ENCODE measurements at regions not wholly inside any gene's neighbourhood (a gene's known extent, or its start where the extent isn't known, plus 50 kb on each side); places are given as distances from the start of the nearest gene placed in this dataset.

- TF ChIP-seq ZFX (IDR thresholded peaks at IDR 0.05) = no peak
- TF ChIP-seq, protein P1, sequence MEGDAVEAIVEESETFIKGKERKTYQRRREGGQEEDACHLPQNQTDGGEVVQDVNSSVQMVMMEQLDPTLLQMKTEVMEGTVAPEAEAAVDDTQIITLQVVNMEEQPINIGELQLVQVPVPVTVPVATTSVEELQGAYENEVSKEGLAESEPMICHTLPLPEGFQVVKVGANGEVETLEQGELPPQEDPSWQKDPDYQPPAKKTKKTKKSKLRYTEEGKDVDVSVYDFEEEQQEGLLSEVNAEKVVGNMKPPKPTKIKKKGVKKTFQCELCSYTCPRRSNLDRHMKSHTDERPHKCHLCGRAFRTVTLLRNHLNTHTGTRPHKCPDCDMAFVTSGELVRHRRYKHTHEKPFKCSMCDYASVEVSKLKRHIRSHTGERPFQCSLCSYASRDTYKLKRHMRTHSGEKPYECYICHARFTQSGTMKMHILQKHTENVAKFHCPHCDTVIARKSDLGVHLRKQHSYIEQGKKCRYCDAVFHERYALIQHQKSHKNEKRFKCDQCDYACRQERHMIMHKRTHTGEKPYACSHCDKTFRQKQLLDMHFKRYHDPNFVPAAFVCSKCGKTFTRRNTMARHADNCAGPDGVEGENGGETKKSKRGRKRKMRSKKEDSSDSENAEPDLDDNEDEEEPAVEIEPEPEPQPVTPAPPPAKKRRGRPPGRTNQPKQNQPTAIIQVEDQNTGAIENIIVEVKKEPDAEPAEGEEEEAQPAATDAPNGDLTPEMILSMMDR (conservative IDR thresholded peaks at IDR 0.05) = no peak
Observed at GRCh38 chr7:66558201-66558641, 70.5 kb upstream of the KCTD7 start.

Data from C4-2B (cell line).